ENCODE measurements at regions not wholly inside any gene's neighbourhood (a gene's known extent, or its start where the extent isn't known, plus 50 kb on each side); places are given as distances from the start of the nearest gene placed in this dataset.

- TF ChIP-seq CTCF (conservative IDR thresholded peaks at IDR 0.05 in 1 of 2, IDR thresholded peaks at IDR 0.05 in 1 of 2; ENCODE audit: low read depth in 1 of 2, low read length in 2 of 2) = no peak
- TF ChIP-seq EZH2 (IDR thresholded peaks at IDR 0.05; ENCODE audit: low read length, missing control alignments) = no peak
These were observed 913.9 kb upstream of the AUTS2 start for GRCh38 chr7:68684246-68684839.

All from fibroblast of lung (primary cell).